OCI-LY1 (cell line): ENCODE measurements at regions not wholly inside any gene's neighbourhood (a gene's known extent, or its start where the extent isn't known, plus 50 kb on each side); places are given as distances from the start of the nearest gene placed in this dataset.

Source experiments
- H2AFZ ChIP-seq: fragments of 200-600 bp; sonication (generic), shearing (Covaris generic); 2 replicates; pipeline ENCODE4 v1.6.0; 2014; ENCODE audit warnings: antibody characterized with exemption, mild to moderate bottlenecking, low read length
- H3F3A ChIP-seq: fragments of 200-600 bp; sonication (generic), shearing (Covaris generic); 2 replicates; pipeline ENCODE4 v1.6.0; 2014; ENCODE audit warnings: mild to moderate bottlenecking, antibody characterized with exemption, low read length, moderate library complexity; ENCODE audit not compliant: insufficient read depth
- H3K27ac ChIP-seq: fragments of 200-600 bp; sonication (generic); 2 replicates; pipeline ENCODE4 v1.5.1; 2014; ENCODE audit warnings: low read length, mixed run types, mild to moderate bottlenecking, low read depth; ENCODE audit not compliant: poor library complexity, severe bottlenecking
- H3K27me3 ChIP-seq: fragments of 200-600 bp; sonication (generic); 2 replicates; pipeline ENCODE4 v1.6.0; 2014; ENCODE audit warnings: antibody characterized with exemption, mild to moderate bottlenecking, low read length, moderate library complexity; ENCODE audit not compliant: insufficient read depth
- H3K36me3 ChIP-seq: fragments of 200-600 bp; sonication (generic); 2 replicates; pipeline ENCODE4 v1.6.1; 2014; ENCODE audit warnings: mild to moderate bottlenecking, antibody characterized with exemption, low read length, moderate library complexity, mixed read lengths; ENCODE audit not compliant: insufficient read depth
- H3K4me1 ChIP-seq: fragments of 200-600 bp; sonication (generic); 2 replicates; pipeline ENCODE4 v1.5.1; 2014; ENCODE audit warnings: mild to moderate bottlenecking, low read length, moderate library complexity; ENCODE audit not compliant: insufficient read depth, severe bottlenecking
- H3K4me2 ChIP-seq: fragments of 200-600 bp; sonication (generic), shearing (Covaris generic); 2 replicates; pipeline ENCODE4 v1.6.1; 2014; ENCODE audit warnings: low read length
- H3K4me3 ChIP-seq: fragments of 200-600 bp; sonication (generic); 2 replicates; pipeline ENCODE4 v1.5.1; 2014; ENCODE audit warnings: low read length, low read depth, mild to moderate bottlenecking, mixed read lengths; ENCODE audit not compliant: poor library complexity, severe bottlenecking
- H3K79me2 ChIP-seq: fragments of 200-600 bp; shearing (Covaris generic); 2 replicates; pipeline ENCODE4 v1.6.1; 2016; ENCODE audit warnings: mixed run types, low read length, mixed read lengths; ENCODE audit not compliant: insufficient read depth
- H3K9ac ChIP-seq: fragments of 200-600 bp; sonication (generic), shearing (Covaris generic); 2 replicates; pipeline ENCODE4 v1.6.1; 2014; ENCODE audit warnings: mild to moderate bottlenecking, low read length, mixed read lengths
- H3K9me2 ChIP-seq: fragments of 200-600 bp; sonication (generic), shearing (Covaris generic); 2 replicates; pipeline ENCODE4 v1.6.1; 2014; ENCODE audit warnings: low read depth, mild to moderate bottlenecking, low read length, mixed read lengths
- H3K9me3 ChIP-seq: fragments of 200-600 bp; shearing (Covaris generic); 2 replicates; pipeline ENCODE4 v1.6.1; 2014; ENCODE audit warnings: low read length, mixed read lengths
- H4K20me1 ChIP-seq: fragments of 200-600 bp; sonication (generic), shearing (Covaris generic); 2 replicates; pipeline ENCODE4 v1.6.0; 2016; ENCODE audit warnings: mild to moderate bottlenecking, low read length; ENCODE audit not compliant: insufficient read depth
- EZH2 ChIP-seq: fragments of 200-600 bp; sonication (generic), shearing (Covaris generic); IDR thresholded peaks from 2 replicates; pipeline ENCODE4 v1.8.0; 2017; ENCODE audit warnings: borderline replicate concordance, mixed run types, mild to moderate bottlenecking, antibody characterized with exemption, low read length, moderate library complexity, mixed read lengths
- TF ChIP-seq, protein P1 (sequence below): fragments of 200-600 bp; sonication (generic), shearing (Covaris generic); IDR thresholded peaks from 2 replicates; pipeline ENCODE4 v1.5.1; 2017; ENCODE audit warnings: mild to moderate bottlenecking, antibody characterized with exemption, low read length, moderate library complexity, mixed read lengths

DNA sequence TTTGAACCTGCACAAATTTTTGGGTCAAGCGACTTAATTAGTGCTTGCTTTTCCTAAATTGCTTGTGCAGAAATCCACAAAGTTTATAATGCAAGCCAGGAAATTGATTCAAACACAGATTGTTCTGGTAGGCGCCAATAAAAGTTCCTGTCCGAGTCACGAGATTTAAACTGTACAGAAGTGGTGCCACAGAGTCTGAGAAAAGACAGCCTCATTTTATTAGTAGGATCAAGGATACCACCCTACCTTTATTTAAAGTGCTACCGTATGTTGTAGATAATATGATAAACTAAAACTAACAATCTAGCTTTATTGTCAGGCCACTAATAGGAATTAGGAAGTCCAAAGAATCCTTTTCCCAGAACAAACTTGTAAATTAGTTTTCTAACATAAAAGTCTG lies 696.7 kb downstream of the TNS3 start:
- no peak for TF ChIP-seq EZH2
- TF ChIP-seq, protein P1, sequence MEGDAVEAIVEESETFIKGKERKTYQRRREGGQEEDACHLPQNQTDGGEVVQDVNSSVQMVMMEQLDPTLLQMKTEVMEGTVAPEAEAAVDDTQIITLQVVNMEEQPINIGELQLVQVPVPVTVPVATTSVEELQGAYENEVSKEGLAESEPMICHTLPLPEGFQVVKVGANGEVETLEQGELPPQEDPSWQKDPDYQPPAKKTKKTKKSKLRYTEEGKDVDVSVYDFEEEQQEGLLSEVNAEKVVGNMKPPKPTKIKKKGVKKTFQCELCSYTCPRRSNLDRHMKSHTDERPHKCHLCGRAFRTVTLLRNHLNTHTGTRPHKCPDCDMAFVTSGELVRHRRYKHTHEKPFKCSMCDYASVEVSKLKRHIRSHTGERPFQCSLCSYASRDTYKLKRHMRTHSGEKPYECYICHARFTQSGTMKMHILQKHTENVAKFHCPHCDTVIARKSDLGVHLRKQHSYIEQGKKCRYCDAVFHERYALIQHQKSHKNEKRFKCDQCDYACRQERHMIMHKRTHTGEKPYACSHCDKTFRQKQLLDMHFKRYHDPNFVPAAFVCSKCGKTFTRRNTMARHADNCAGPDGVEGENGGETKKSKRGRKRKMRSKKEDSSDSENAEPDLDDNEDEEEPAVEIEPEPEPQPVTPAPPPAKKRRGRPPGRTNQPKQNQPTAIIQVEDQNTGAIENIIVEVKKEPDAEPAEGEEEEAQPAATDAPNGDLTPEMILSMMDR, result no peak
- Histone ChIP-seq H4K20me1 (no peaks in the 10 kb centered on the region), H3K9ac (no peak overlapping the region), H3K4me3 (no peak overlapping the region), H3K4me2 (no peak overlapping the region), H2AFZ (no peak overlapping the region), H3K79me2 (no peaks in the 10 kb centered on the region), H3K9me3 (no peaks in the 10 kb centered on the region), H3K27ac (no peak overlapping the region), H3K36me3 (no peaks in the 10 kb centered on the region), H3K27me3 (no peaks in the 10 kb centered on the region), H3F3A (no peaks in the 10 kb centered on the region), H3K9me2 (no peaks in the 10 kb centered on the region; the same call in 1 of the 2 replicates), H3K4me1 (no peaks in the 10 kb centered on the region)

DNA sequence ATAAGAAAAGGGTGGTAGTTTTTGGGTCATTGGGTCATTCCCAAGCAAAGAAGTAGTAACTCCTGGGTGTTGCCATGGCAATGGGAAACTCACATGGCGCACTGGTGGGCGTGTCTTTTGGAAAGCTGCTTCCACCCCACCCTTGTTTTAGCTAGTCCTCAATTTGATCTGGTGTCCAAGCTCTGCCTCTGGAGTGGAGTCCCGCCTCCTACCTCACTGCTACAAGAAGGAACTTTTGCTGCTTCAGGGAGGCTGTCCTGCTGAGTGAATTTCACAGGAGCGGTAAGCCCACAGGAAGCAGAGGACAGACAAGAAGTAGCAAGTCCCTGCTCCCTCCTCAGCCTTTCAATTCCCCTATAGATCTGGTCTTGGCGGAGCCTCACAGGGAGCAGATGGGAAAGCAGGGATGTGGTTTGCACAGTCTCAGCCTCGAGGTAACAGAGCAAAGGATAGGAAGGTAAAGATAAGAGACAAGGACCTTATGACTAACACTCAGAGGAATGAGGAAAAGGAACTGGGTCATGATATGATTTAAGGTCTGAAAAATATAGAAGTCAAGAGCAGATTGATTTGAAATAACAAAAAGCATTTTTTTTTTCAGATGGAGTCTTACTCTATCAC lies 700.3 kb downstream of the TNS3 start:
- Histone ChIP-seq H3K36me3 (no peaks in the 10 kb centered on the region), H3K9me2 (no peaks in the 10 kb centered on the region; the same call in 1 of the 2 replicates), H3K9me3 (no peaks in the 10 kb centered on the region), H3F3A (no peaks in the 10 kb centered on the region), H3K27me3 (no peaks in the 10 kb centered on the region), H3K4me1 (no peaks in the 10 kb centered on the region), H4K20me1 (no peaks in the 10 kb centered on the region), H3K4me2 (no peak overlapping the region), H3K4me3 (no peak overlapping the region), H3K27ac (no peak overlapping the region), H3K9ac (no peak overlapping the region), H2AFZ (no peak overlapping the region), H3K79me2 (no peaks in the 10 kb centered on the region)
- TF ChIP-seq, protein P1, result no peak
- TF ChIP-seq EZH2, result no peak

DNA sequence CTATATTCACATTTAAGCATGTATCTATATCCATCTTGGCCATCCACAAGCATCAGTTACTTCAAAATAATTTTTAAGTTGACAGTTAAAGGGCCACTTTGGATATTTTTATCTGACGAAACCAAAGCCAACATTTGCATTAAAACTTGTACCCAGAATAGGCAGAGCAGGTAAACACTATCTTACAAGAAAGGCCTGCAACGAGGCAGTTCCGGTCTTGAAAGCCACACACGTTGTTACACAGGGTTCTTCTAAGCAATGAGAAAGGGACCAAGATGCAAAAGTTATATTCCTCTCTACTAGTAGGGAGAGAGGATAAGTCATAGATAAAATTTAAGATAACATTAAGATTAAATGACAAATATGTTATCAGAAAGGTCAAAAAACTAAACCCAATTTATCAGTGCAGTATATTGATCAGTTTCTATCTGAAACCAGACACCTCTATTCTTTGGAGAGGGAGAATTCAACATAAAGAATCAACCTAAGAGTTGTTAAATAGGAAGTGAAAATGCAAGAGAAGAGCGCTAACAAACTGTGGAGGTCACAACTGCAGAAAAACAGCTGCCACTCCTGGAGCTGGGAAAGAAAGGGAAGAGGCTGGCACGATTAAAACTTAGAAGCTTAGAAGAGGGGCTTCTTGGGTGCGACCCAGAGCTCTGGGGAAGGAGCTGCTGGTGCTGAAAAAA lies 701.3 kb downstream of the TNS3 start:
- no peaks in the 10 kb centered on the region; the same call in 1 of the 2 replicates for H3K9me2 ChIP-seq
- H3K4me2 ChIP-seq, result no peak overlapping the region
- H3K36me3 ChIP-seq, result no peaks in the 10 kb centered on the region
- no peak overlapping the region for H3K4me3 ChIP-seq
- H3F3A ChIP-seq, result no peaks in the 10 kb centered on the region
- no peaks in the 10 kb centered on the region for H3K79me2 ChIP-seq
- no peaks in the 10 kb centered on the region for H4K20me1 ChIP-seq
- TF ChIP-seq EZH2, result no peak
- TF ChIP-seq, protein P1, result no peak
- no peak overlapping the region for H2AFZ ChIP-seq
- no peak overlapping the region for H3K27ac ChIP-seq
- H3K4me1 ChIP-seq, result no peaks in the 10 kb centered on the region
- H3K27me3 ChIP-seq, result no peaks in the 10 kb centered on the region
- no peaks in the 10 kb centered on the region for H3K9me3 ChIP-seq
- H3K9ac ChIP-seq, result no peak overlapping the region
